ENCODE measurements at regions not wholly inside any gene's neighbourhood (a gene's known extent, or its start where the extent isn't known, plus 50 kb on each side); places are given as distances from the start of the nearest gene placed in this dataset.

- no peak for DNase-seq (ENCODE audit: insufficient read length, low spot score)
- FAIRE-seq: no peak
- TF ChIP-seq POLR2A (IDR thresholded peaks at IDR 0.05; ENCODE audit: low read depth, low read length): no peak
These were observed 59.6 kb upstream of the SP4 start for GRCh38 chr7:21368317-21368716.

DNA sequence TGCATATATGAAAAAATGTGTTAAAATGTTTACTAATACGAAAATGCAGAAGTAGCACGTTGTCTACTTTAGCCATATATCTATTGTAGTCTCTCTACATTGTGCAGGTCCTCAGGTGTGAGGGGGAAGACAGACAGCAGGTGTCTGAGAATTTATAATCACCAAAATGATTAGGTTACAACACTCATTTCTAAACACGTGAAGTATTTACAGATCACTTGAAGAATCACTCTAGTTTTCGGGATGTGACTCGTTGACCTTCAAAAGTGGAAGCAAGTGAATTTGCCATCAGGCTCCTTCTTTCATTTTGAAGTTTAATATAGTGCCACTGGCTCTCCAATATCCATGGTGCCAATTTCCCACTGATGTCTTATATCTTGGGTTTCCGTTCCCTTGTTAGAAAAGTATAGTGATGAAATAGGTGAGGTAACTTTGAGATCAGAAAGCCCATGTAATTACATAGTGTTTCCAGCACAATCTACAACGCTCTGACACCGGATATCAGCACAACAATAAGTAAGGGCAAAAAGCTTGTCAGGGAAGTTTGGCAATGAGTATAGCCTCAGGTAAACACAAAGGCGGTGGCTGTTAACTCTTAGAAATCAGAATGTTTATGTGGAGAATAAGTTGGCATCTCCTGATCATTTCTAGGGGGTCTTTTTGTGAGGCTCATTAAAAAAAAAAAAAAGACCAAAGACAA lies 57.5 kb upstream of the SP4 start:
- DNase-seq (ENCODE audit: insufficient read length, low spot score): no peak
- no peak for FAIRE-seq
- no peak for TF ChIP-seq POLR2A (IDR thresholded peaks at IDR 0.05; ENCODE audit: low read depth, low read length)

DNA sequence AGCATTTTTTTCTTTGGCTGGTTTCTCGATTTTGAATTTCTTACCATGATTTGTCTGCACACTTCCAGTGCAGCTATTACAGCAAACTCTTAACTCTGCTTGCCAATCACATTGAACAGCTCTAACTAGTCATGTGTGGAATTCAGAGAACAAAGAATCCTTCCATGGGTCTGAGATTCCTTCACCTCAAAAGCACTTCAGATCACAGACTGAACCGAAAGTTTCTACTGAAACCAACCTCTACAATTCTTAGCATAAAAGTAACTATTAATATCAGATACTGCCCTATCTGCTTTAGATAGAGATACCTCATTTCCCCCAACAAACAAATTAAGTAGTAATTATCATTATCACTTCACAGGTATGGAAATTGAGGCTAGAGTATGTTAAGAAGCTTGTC lies 56.5 kb upstream of the SP4 start:
- FAIRE-seq: no peak
- no peak for TF ChIP-seq POLR2A (IDR thresholded peaks at IDR 0.05; ENCODE audit: low read depth, low read length)
- DNase-seq (ENCODE audit: insufficient read length, low spot score): no peak

DNA sequence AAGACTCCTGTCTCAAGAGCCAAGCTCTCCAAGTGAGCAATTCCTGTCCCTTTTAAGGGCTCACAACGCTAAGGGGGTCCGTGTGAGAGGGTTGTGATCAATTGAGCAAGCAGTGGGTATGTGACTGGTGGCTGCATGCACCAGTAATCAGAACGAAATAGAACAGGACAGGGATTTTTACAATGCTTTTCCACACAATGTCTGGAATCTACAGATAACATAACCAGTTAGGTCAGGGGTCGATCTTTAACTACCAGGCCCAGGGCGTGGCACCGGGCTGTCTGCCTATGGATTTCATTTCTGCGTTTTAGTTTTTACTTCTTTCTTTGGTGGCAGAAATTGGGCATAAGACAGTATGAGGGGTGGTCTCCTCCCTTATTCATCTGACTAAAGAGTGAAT lies 54.9 kb upstream of the SP4 start:
- TF ChIP-seq POLR2A (IDR thresholded peaks at IDR 0.05; ENCODE audit: low read depth, low read length): no peak
- DNase-seq (ENCODE audit: insufficient read length, low spot score) (no peak), FAIRE-seq (no peak)

DNA sequence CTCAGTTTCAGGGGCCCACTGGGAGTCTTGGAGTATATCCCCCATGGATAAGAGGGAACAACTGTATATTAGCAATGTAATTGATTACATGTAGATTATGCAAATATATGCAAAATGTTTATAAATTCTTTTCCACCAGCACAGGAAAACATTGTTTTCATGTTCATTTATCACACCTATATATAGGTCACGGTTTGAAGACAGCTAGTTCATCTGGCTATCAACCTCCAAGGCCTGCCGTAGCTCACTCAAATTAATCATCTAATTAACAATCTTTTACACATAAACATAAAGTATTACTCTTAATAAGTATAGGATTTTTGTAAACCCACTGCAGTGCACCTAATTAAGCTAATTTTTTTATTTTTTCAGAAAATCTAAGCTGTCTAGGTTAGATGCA lies 53.7 kb upstream of the SP4 start:
- DNase-seq (ENCODE audit: insufficient read length, low spot score): no peak
- FAIRE-seq: no peak
- TF ChIP-seq POLR2A (IDR thresholded peaks at IDR 0.05; ENCODE audit: low read depth, low read length): no peak

DNA sequence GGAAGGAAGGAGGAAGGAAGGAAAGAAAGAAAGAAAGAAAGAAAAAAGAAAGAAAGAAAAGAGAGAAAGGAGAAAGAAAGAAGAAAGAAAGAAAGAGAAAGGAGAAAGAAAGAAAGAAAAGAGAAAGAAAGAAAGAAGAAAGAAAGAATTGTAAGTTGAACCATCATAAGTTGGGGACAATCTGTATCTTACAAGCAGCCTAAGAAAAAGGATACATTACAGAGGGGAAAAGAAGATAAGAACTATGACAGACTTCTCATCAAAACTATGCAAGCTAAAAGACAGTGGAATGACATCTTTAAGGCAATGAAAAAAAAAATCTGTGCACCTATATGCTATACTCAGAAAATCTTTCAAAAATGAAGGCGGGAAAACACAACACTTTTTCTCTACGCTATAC lies 50.3 kb upstream of the SP4 start:
- no peak for DNase-seq (ENCODE audit: insufficient read length, low spot score)
- no peak for FAIRE-seq
- no peak for TF ChIP-seq POLR2A (IDR thresholded peaks at IDR 0.05; ENCODE audit: low read depth, low read length)
